ENCODE measurements at regions not wholly inside any gene's neighbourhood (a gene's known extent, or its start where the extent isn't known, plus 50 kb on each side); places are given as distances from the start of the nearest gene placed in this dataset.

GRCh38 chr2:13581471-13581870, 864.7 kb downstream of the TRIB2 start:
- DNase-seq (ENCODE audit: low spot score in 2 of 2): no peak
- Histone ChIP-seq H3K36me3 (no peaks in the 10 kb centered on the region), H3K4me1 (no peaks in the 10 kb centered on the region), H3K9me3 (no peaks in the 10 kb centered on the region), H3K27me3 (no peaks in the 10 kb centered on the region), H3K27ac (no peak overlapping the region), H3K4me3 (no peak overlapping the region)
- 86 to 88% methylated on average over 10 of the region's 10 CpGs for WGBS, 2 donors
- TF ChIP-seq CTCF (IDR thresholded peaks at IDR 0.05) (no peak), EP300 (IDR thresholded peaks at IDR 0.05) (no peak), POLR2A (IDR thresholded peaks at IDR 0.05) (no peak)

DNA sequence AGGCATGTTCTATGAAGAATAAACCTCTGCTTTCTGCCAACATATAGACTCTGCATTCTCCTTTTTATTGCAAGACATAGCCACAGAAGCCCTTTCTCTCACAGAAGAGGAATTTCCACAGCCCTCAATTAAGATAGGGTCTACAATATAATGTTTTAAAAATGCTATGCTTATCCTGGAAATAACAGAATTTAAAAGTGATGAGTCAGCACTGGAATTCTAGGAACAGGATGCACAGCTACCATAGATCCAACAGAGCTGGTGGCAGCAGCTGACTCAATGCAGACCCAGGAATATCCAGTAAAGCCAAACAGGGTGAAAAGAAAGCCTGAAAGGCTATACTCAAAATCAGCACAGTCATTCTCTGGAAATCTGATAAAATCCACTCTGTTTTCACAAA, 866.9 kb downstream of the TRIB2 start:
- DNase-seq (ENCODE audit: low spot score in 2 of 2): no peak
- no peaks in the 10 kb centered on the region for H3K36me3 ChIP-seq
- no peak overlapping the region for H3K4me3 ChIP-seq
- H3K4me1 ChIP-seq: no peaks in the 10 kb centered on the region
- no peaks in the 10 kb centered on the region for H3K9me3 ChIP-seq
- no peak overlapping the region for H3K27ac ChIP-seq
- H3K27me3 ChIP-seq: no peaks in the 10 kb centered on the region
- no peak for TF ChIP-seq CTCF (IDR thresholded peaks at IDR 0.05)
- TF ChIP-seq POLR2A (IDR thresholded peaks at IDR 0.05): no peak
- no peak for TF ChIP-seq EP300 (IDR thresholded peaks at IDR 0.05)

DNA sequence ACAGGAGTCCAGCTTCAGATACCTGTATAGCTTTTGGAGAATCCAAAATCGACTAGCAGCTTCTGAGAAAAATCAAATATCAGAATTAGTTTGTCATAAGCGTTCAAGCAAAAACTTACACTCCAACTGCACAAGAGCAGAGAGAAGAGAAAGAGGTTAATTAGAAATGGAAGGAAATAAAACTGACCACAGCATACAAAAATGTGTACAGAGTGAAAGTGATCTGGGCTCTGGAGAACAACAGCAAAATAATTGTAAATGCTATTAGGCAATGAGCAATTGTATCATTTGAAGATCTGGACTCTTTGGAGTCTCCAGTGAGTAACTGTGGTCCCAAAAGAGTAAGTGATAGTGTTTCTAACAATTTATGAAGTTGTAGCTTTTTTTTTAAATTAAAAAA, 867.3 kb downstream of the TRIB2 start:
- H3K27ac ChIP-seq: no peak overlapping the region
- H3K9me3 ChIP-seq: no peaks in the 10 kb centered on the region
- H3K36me3 ChIP-seq: no peaks in the 10 kb centered on the region
- no peak for TF ChIP-seq EP300 (IDR thresholded peaks at IDR 0.05)
- TF ChIP-seq CTCF (IDR thresholded peaks at IDR 0.05): no peak
- no peak for TF ChIP-seq POLR2A (IDR thresholded peaks at IDR 0.05)
- no peaks in the 10 kb centered on the region for H3K4me1 ChIP-seq
- DNase-seq (ENCODE audit: low spot score in 2 of 2): no peak
- H3K4me3 ChIP-seq: no peak overlapping the region
- 81 to 87% methylated on average over 2 of the region's 2 CpGs for WGBS, 2 donors
- H3K27me3 ChIP-seq: no peaks in the 10 kb centered on the region

- H3K9me3 ChIP-seq: no peaks in the 10 kb centered on the region
- H3K27me3 ChIP-seq: no peaks in the 10 kb centered on the region
- no peaks in the 10 kb centered on the region for H3K36me3 ChIP-seq
- no peak overlapping the region for H3K27ac ChIP-seq
- TF ChIP-seq POLR2A (IDR thresholded peaks at IDR 0.05): no peak
- no peak for TF ChIP-seq EP300 (IDR thresholded peaks at IDR 0.05)
- TF ChIP-seq CTCF (IDR thresholded peaks at IDR 0.05): no peak
- no peak for DNase-seq (ENCODE audit: low spot score in 2 of 2)
- H3K4me3 ChIP-seq: no peak overlapping the region
- no peaks in the 10 kb centered on the region for H3K4me1 ChIP-seq
Observed at GRCh38 chr2:13585732-13586131, 869.0 kb downstream of the TRIB2 start.

- Histone ChIP-seq H3K9me3 (no peaks in the 10 kb centered on the region), H3K4me1 (no peaks in the 10 kb centered on the region), H3K27me3 (no peaks in the 10 kb centered on the region), H3K36me3 (no peaks in the 10 kb centered on the region), H3K4me3 (no peak overlapping the region), H3K27ac (no peak overlapping the region)
- no peak for DNase-seq (ENCODE audit: low spot score in 2 of 2)
- 38 to 53% methylated on average over 4 of the region's 4 CpGs for WGBS, 2 donors
- TF ChIP-seq EP300 (IDR thresholded peaks at IDR 0.05): no peak
- TF ChIP-seq CTCF (IDR thresholded peaks at IDR 0.05): no peak
- no peak for TF ChIP-seq POLR2A (IDR thresholded peaks at IDR 0.05)
Observed at GRCh38 chr2:13596233-13596632, 879.5 kb downstream of the TRIB2 start.

All from tibial nerve (tissue), 4 donors.